NCI-H345 (cell line): ENCODE measurements at regions not wholly inside any gene's neighbourhood (a gene's known extent, or its start where the extent isn't known, plus 50 kb on each side); places are given as distances from the start of the nearest gene placed in this dataset.

ENCODE experiments used
- DNase-seq: peaks from one replicate; lab custom pipeline; 2025; lab: John Stamatoyannopoulos, UW

GRCh38 chr10:120285408-120285807 is 171.6 kb upstream of the PLPP4 start:
- DNase-seq = no peak

- no peak for DNase-seq
Measured at GRCh38 chr10:120286280-120286679, 170.7 kb upstream of the PLPP4 start.

- no peak for DNase-seq
Measured at GRCh38 chr10:120300513-120300912, 156.5 kb upstream of the PLPP4 start.

GRCh38 chr10:120308589-120308988 is 148.4 kb upstream of the PLPP4 start:
- no peak for DNase-seq

GRCh38 chr10:120313715-120314114 is 143.3 kb upstream of the PLPP4 start:
- no peak for DNase-seq

- DNase-seq = no peak
Measured at GRCh38 chr10:120314442-120314841, 142.6 kb upstream of the PLPP4 start.

- no peak for DNase-seq
Measured at GRCh38 chr10:120318862-120319261, 138.2 kb upstream of the PLPP4 start.

GRCh38 chr10:120327675-120328074 is 129.4 kb upstream of the PLPP4 start:
- DNase-seq = no peak

GRCh38 chr10:120328647-120329046 is 128.4 kb upstream of the PLPP4 start:
- no peak for DNase-seq

- DNase-seq = no peak
Measured at GRCh38 chr10:120335553-120335952, 121.5 kb upstream of the PLPP4 start.

- DNase-seq = no peak
Measured at GRCh38 chr10:120336306-120336910, 120.6 kb upstream of the PLPP4 start.

- peak; percentile 34 for DNase-seq
Measured at GRCh38 chr10:120336911-120337540, 120.0 kb upstream of the PLPP4 start.

GRCh38 chr10:120342115-120342714 is 114.8 kb upstream of the PLPP4 start:
- DNase-seq = no peak

- no peak for DNase-seq
Measured at GRCh38 chr10:120345186-120345585, 111.8 kb upstream of the PLPP4 start.

- no peak for DNase-seq
Measured at GRCh38 chr10:120347644-120348043, 109.4 kb upstream of the PLPP4 start.

- no peak for DNase-seq
Measured at GRCh38 chr10:120349069-120349468, 108.0 kb upstream of the PLPP4 start.

- no peak for DNase-seq
Measured at GRCh38 chr10:120355425-120355824, 101.6 kb upstream of the PLPP4 start.

GRCh38 chr10:120360571-120360970 is 96.5 kb upstream of the PLPP4 start:
- no peak for DNase-seq

GRCh38 chr10:120365872-120366271 is 91.2 kb upstream of the PLPP4 start:
- no peak for DNase-seq

- DNase-seq = no peak
Measured at GRCh38 chr10:120367341-120367740, 89.7 kb upstream of the PLPP4 start.

- no peak for DNase-seq
Measured at GRCh38 chr10:120368338-120368737, 88.7 kb upstream of the PLPP4 start.

GRCh38 chr10:120368927-120369326 is 88.1 kb upstream of the PLPP4 start:
- no peak for DNase-seq

GRCh38 chr10:120369856-120370276 is 87.2 kb upstream of the PLPP4 start:
- no peak for DNase-seq

GRCh38 chr10:120371856-120372255 is 85.2 kb upstream of the PLPP4 start:
- DNase-seq = no peak
